NK-92 treated with Interleukin-12 subunit alpha and Interleukin-12 subunit beta, amount 100 ng/mL, for 24 hours (cell line): ENCODE measurements at regions not wholly inside any gene's neighbourhood (a gene's known extent, or its start where the extent isn't known, plus 50 kb on each side); places are given as distances from the start of the nearest gene placed in this dataset.
"Not testable (repeated sequence)": the region's sequence is repeated elsewhere in the genome, so short reads cannot be mapped to it uniquely, and the experiment has no call there.

Experiments
- DNase-seq: peaks from one replicate; lab custom pipeline; 2025; lab: John Stamatoyannopoulos, UW

DNA sequence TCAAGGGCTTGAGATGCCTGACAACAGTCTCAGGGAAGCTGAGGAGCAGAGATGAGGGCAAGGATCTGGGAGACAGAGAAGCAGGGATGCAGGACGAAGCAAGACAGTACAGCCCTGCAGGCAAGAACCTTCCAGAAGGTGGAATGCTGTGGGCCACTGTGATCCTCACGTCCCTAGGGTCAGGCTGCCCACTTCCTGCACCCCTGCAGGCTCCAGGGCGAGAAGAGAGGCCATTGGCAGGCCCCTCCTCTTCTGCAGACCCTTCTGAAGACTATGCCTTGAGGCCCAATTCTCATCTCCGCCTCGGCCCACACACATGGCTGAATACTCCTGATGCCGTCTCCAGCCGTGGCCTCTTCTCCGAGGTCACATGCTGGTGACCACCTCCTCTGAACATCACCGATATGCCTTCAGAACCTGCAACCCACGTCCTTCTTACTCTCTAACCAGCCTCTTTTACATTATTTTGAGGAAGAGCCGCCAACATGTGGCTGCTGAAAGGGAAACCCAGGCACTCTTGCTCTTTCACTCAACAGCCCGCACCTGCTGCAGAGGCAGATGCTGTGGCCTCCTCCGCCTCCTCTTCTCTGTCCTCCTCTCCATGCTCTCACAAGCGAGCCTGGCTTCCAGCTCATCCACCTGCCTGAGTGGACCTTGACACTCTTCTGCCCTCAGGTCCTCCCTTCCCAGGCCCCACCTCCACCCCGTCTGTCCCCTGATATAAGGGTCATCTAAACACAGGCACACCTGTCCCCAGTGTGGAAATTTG is 181.5 kb downstream of the IRX2 start:
- DNase-seq: no peak

DNA sequence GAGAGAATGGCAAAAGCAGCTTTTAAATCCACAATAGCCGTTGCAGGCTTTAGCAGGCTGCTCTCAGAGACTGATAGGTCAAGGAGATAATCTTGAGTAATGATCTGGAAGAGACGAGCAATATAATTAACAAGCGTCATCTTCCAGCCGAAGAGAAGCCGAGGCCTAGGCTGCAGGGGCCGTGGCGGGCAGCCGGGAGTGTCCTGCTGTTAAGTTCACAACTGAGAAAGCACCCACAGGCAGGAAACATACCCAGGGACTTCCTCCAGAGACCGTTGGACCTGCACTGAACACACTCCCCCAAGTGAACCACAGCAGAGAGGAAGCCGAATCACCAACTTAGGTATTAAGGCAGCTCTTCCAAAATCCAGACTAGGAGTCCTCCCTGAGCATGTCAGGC is 182.3 kb downstream of the IRX2 start:
- DNase-seq: no peak

DNA sequence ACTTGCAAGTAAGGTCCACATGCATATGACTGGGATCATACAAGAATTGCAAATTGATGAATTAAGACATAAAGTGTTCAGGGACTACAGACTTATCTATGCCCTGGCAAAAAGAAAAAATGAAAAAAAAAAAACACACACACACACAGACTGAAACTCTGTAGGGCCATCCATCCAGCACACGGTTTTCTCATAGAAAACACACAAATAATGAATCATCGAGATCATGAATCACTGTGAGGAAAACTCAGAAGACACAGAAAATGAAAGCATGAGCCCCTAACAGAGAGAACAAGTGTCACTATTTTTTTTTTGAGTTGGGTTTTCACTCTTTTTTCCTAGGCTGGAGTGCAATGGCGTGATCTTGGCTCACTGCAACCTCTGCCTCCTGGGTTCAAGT is 185.2 kb downstream of the IRX2 start:
- no peak for DNase-seq

DNA sequence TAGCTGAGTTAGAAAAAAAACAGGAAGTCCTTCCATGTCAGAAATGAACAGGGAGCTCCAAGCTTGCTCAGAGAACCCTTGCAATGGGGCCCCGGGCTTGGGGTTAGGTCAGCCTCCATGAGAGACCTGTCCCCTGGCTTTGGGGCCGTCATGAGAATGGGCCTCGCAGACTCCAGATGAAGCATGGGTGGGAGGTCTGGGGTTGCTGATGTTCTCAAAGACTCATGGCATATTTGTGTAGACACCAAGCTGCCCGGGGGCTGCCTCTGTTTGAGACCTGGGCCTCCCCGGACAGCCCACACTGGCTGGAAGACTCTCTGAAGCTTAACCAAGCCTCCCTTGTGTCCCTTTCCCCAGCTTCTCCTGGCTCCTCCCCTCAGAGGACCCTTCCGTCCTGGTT is 186.3 kb downstream of the IRX2 start:
- no peak for DNase-seq

DNA sequence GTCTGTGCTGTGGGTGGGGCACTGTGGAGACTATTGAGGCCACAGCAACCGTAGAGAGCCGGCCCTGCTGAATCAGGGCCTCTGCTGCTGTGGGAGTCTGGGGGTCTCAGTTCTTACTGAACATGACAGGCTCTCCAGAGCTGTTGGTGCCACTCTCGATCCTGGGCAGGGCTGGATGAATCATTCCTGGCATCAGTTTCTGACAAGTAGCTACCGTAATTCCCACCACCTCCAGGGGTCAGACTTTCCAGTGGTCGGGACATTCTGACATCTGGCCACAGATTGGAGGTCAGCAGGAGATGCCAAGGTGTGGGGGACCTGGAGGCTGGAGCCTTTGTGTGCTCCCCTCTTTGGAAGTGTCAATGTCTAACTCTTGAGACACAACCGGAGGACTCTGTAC is 188.4 kb downstream of the IRX2 start:
- no peak for DNase-seq

DNA sequence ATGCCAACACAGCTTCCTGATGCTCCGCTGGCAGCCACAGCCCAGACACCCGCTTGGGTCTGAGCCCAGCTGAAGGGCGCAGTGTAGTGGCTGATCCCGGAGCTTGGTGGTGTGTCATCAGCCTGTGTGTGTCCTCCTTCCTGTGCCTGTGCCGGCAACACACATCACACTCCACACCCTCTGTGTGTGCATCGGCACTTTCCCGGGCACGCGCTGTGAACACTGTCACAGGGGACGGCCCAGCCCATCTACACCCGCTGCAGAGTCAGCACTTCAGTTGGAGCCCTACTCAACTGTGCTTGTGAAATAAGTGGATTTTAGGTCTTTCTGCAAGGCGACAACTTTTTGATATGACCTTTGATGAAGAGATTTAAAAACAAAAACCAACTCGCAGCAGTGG is 189.4 kb downstream of the IRX2 start:
- no peak for DNase-seq

DNA sequence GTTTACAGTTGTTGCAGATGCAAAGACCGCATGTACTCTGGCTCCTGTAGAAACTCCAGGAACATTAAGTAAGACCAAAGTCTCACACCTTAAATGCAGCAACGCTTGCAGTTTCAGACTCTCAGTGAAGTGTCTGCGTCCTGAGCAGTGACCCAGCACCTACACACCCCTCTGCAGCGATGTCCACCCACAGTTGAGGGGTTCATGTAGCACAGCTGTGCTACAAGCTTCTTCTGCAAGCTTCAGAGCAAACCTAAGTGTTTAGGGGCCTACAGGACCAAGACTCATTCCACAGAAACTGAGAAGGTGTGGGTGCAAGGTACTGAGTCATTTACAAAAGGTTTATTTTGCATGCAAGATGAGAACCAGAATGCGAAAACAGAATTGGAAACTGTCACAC is 191.0 kb downstream of the IRX2 start:
- no peak for DNase-seq

DNA sequence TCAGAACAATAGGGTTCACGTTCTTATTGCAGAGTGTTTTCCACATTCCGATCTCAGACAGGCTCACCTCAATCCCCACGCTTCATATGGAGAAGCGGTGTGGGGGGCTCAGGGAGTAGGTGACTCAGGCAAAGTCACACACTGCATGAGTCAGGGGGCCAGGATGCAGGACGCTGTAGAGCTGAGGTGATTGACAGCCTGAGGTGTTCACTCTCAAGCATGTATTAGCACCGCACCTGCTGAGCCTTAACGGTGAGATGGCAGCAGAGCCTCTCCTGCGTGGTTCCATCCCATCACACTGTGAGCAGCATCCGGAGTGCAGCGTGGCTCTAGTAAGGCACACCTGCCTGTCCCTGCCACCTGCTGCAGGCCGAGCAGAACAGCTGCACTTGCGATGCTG is 194.0 kb downstream of the IRX2 start:
- DNase-seq: no peak

DNA sequence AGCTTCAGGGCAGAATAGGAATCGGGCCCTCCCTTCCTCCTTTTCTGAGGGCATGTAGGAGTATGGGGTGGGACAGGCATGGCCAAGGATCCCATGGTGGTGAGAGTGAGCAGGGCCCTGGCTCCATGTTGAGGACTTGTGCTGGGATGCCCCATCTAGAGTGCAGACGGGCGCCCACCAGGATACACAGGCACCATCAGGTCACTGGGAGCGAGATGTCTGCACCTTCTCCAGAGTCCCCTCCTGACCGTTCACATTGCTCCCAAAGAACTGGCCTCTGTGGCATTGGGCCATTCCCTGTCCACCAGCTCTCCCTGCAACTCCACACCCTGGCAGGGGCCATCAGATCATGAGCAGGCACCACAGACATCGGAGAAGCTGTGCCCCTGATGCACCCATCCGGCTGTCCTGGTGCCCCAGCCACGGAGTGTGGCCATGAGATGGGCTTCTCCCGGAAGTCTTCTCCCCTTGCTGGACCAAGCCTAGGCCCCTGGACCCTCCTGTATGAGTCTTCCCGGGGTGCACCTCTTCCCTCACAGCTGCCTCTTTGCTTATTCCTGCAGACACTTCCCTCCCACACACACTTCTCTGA is 195.0 kb downstream of the IRX2 start:
- DNase-seq: no peak

DNA sequence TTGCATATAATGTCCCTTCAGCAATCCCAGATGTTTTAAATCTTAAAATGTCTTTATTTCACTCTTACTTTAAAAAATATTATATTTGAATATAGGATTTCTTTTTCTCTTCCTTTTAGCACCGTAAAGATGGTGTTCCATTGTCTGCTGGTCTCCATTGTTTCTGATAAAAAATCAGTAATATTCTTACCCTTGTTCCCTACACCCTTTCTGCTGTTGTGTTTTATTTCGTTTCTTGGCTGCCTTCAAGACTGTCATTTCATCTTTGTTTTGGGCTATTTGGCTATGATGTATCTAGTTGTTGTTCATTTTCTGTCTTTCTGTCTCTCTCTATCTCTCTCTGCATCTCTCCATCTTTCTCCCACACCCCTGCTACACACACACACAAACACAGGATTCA is 197.9 kb downstream of the IRX2 start:
- no peak for DNase-seq

DNA sequence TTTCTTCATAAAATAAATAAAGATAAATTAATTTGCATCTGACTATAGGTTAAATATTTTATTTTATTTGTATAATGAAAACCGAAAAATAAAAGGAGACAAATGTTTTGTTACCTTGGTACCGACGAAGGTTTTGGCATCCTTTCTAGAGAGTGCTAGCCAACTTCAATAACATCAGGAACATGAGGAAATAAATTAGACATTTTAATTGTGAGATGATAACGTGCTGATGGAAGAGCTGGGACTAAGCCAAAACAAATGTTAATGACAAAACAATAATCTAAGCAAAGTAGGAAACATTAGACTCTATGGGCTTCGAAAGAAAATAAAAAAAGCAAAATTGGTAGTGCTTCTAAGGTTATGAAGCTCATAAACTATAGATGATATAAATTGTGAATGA is 201.0 kb downstream of the IRX2 start:
- no peak for DNase-seq

DNA sequence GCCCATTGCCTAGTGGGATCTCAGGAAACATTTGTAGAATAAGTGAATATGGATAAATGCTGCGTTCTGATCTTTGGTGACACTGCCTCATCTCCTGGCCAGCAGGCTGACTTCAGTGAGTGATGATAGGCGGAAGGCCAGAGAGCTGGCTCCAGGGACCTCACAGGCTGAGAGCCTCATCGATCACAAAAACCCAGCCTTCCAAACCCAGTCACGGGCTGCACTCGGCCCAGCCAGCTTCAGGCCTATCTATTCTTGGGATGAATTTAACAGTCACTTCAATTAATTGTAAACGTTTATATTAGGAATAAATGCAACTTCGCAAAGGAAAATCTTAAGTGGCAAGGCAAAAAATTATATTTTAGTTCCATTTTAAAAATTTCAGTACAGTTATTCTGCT is 201.6 kb downstream of the IRX2 start:
- DNase-seq: no peak

DNA sequence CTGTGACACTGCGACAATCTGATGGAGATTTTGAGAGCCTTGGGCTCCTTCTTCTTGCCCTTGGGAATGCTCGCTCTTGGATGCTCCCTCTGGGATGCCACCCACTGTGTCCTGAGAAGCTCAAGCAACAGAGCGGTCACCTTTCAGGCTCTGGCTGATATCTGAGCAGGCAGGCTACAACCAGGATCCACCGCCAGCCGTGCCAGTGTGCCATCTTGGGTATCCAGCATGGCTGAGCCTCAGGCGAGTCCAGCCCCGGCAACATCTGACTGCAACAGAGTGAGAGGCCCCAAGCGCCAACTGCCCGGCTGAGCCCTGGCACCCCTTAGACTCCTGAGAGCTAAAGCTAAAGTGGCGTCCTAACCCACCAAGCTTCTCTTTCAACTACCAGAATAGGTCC is 202.1 kb downstream of the IRX2 start:
- no peak for DNase-seq

DNA sequence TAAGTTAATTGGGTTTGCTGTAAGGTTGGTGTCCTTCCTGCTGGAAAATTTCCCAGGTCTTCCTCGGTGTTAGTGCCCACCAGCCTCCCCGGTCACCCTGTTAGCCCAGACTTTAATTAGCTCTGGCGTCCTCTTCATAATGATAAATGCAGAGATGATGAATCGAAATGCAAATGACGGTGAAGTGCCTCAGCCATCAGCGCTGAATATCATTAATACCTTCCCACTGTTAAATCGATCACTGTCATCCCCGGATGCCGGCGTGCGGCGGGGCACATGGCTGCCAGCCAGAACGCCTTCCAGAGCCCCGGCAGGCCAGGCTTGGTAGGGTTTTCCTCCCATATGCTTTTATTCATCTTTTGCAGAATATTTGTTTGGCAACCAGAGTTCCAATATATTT is 204.5 kb downstream of the IRX2 start:
- DNase-seq: no peak

DNA sequence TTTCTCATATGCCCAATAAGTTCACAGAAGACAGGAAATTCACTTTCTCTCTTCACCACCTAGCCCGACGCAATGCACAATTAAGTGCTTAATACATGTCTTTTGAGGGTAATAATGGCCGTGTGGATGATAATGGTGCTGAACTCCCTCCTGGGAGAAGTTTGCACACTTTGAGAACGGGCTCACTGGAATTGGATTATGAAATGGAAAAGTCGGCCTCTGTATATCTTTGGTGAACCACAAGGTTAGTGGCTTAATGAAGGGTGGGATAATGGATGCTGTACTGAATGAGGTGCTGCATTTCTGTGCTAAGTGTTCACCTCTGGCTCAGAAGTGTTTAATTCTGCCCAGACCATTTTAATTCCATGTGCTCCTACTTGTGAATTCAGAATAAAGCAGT is 207.5 kb downstream of the IRX2 start:
- no peak for DNase-seq

DNA sequence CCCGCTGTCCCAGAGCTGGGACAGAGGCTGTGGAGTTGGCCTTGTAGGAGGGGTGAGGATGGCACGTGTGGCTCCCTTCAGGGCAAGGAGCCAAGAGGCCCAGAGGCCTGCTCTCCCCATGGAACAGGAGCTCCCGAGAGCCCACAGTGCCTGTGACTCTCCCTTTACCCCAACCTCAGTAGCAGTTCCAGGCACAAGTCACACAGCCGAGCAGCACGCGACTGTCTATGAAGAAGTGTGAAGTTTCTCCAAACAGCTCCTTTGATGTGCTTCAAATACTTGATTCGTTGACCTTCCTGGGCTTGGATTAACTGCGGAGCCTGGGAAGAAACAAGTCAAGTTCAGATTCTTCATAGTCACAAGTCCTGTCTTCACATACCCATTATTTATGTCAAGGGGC is 208.7 kb downstream of the IRX2 start:
- DNase-seq: no peak

DNA sequence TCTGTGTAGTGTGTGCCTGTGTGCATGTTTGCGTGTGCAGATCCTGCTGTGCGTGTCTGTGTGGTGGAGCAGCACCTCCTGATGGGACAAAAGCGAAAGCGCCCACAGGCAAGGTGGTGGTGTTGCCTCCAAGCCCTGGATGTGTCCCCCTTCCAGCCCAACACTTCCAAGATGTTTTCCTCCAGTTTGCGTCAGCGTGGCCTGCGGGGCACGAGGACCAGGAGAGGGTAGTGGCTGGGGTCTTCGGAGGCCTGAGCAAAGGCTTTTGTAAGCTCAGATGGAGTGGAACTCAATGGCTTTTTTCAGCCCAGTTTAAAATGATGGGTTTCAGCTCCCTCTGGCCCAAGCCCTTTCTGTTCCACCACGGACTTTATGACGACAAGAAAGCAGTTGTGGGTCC is 209.5 kb downstream of the IRX2 start:
- no peak for DNase-seq

DNA sequence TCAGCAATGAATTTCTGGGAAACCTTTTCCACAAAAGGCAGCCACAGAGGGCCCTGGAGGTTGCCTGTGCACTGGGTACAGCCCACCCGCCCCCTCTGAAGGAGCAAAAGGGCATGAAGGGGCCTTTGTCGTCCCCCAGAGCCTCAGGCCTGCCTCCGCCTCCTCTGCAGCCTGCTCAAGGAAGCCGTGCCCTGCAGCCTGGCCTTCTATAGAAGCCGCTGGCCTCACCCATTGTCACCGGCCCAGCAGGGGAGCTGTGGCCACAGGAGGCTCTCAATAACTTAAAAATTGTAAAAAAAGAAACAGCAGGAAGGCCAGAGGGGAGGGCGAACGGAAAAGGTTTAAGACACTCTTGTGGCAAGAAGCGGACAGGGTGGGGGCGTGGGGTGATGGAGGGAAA is 213.3 kb downstream of the IRX2 start:
- no peak for DNase-seq

DNA sequence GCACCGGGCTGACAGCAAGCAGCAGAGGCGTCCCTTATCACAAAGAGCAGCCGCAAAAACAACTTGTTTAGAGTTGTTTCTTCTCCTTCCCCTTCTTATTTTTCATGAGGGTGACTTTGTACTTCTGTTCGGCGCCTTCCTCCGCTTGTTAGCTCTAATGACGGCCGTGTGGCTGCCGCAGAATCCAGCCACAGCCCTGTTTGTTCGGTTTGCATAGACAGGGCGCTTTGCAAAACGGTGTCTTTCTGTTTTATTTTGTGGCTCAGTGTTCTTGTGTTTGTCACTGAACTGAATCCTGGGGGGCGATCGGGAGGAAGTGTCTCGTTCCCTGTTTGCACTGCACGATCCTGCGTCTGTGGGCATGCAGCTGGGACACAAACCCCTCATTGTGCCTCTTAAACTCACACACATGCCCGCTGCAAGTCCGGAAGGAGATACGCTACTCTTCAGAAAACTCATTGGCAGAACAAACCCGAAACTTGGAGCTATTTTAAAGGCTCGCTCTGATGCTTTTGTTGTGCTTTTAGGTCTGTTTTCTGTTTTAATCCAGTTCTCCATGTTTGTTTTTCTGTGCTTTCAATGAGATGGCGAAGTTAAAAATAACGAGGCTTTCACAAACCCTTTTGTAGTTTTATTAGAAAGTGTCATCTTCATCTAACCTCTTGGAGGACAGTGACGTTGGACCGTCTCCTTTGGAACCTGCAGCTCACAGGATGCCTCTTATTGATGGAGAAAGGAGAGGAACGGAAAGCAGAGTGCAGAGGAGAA is 213.9 kb downstream of the IRX2 start:
- no peak for DNase-seq

DNA sequence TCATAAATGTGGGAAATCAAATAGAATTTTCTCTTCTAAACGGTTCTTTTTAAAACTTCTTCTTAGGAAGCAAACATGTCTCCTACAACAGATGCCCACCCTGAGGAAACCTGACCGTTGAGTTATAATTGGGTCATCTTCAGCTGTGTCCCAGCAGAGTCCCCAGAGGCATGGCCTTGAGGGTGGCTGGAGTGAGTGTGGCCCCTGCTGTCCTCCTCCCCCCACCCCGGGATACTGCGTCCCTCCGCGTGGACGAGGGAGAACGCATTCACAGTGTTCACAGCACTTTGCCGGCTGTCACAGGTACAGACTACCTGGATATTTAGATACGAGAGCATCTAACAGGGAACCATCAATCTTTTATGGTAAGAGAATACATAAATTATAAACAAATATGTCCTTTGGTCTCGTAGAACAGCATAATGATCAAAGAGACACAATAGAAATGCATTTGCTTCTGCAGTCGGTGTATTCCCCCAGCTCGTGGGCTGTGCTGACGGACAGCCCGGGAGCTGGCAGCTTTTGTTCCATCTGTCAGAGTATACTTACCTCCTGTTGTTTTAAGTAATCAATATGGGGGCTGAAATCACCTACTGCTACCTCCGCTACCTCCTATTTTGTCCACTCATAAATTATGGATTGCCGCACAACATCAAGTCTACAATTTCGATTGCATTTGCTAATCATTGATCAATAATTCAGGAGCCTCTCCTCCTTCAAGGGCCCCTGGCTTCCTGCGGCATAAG is 214.7 kb downstream of the IRX2 start:
- DNase-seq: no peak

DNA sequence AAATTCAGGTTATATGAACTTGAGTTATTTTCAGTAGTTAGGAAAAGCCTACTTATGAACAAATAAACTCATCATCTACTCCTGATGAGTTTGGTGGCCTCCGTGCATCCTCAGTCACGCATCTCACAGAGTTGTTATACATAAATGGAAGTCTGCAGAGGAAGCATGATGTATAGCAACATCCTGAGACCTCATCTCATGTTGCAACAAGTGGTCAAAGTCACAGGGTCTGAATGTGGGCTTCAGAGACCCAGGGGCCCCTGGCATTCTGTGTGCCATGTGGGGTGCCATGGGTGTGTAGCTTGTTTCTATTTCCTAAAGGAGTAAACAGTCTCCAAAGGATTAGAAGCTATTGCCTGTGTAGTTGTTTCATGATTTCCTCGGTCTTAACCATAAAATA is 216.5 kb downstream of the IRX2 start:
- DNase-seq: no peak

DNA sequence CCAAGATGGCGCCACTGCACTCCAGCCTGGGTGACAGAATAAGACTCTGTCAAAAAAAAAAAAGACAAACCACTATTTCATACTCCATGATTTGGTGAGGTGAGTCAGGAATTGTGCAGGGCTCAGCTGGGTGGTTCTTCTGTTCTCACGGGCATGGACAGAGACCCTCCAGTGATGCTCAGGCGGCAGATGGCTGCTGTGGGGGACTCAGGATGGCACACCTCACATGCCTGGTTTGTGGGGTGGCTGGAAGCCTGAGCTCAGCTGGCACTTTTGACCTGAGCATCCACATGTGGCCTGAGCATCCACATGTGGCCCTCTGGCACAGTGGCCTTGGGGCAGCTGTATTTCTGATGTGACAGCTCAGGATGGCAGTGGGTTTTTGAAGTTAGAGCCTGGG is 217.2 kb downstream of the IRX2 start:
- no peak for DNase-seq

DNA sequence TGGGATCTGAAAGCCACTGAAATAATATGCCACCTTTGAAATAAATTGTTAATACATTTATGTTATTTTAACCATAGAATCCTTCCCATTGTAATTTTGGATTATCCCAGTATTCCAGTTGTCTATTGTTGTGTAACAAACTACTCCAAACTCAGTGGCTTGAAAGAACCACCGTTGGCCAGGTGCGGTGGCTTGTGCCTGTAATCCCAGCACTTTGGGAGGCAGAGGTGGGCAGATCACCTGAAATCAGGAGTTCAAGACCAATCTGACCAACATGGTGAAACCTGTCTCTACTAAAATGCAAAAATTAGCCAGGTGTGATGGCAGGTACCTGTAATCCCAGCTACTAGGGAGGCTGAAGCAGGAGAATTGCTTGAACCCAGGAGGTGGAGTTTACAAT is 217.6 kb downstream of the IRX2 start:
- not testable (repeated sequence) for DNase-seq
